ENCODE measurements at regions not wholly inside any gene's neighbourhood (a gene's known extent, or its start where the extent isn't known, plus 50 kb on each side); places are given as distances from the start of the nearest gene placed in this dataset.
"Not testable (repeated sequence)": the region's sequence is repeated elsewhere in the genome, so short reads cannot be mapped to it uniquely, and the experiment has no call there.

- intact Hi-C loops (cut with DNase I), result loop anchor here (1.0 kb wide), 1 partner anchor 14 kb away; no protein-coding TSS in a partner anchor
Measured at GRCh38 chr2:234378958-234379357, 117.9 kb downstream of the ARL4C start.

GRCh38 chr2:234378440-234378839, 118.4 kb downstream of the ARL4C start:
- intact Hi-C loops (cut with DNase I), result no loop called here
- ATAC-seq (peak; percentile 59), DNase-seq (ENCODE audit: low spot score) (no peak)

More at GRCh38 chr2:234378958-234379357, 117.9 kb downstream of the ARL4C start:
- not testable (repeated sequence) for ATAC-seq; DNase-seq (ENCODE audit: low spot score)

- intact Hi-C loops (cut with DNase I), result no loop called here
- ATAC-seq (peak; percentile 93), DNase-seq (ENCODE audit: low spot score) (no peak)
Measured at GRCh38 chr2:234377761-234378391, 119.0 kb downstream of the ARL4C start.

GRCh38 chr2:234376229-234376628, 120.7 kb downstream of the ARL4C start:
- no peak for DNase-seq (ENCODE audit: low spot score)
- ATAC-seq, result no peak
- intact Hi-C loops (cut with DNase I), result no loop called here

- no peak for ATAC-seq
- DNase-seq (ENCODE audit: low spot score), result no peak
- intact Hi-C loops (cut with DNase I), result no loop called here
Measured at GRCh38 chr2:234375176-234375880, 121.6 kb downstream of the ARL4C start.

GRCh38 chr2:234374736-234375135, 122.1 kb downstream of the ARL4C start:
- ATAC-seq (no peak), DNase-seq (ENCODE audit: low spot score) (no peak)
- intact Hi-C loops (cut with DNase I), result no loop called here

- DNase-seq (ENCODE audit: low spot score) (no peak), ATAC-seq (no peak)
- intact Hi-C loops (cut with DNase I), result no loop called here
Measured at GRCh38 chr2:234374150-234374508, 122.8 kb downstream of the ARL4C start.

GRCh38 chr2:234373481-234374149, 123.3 kb downstream of the ARL4C start:
- intact Hi-C loops (cut with DNase I), result no loop called here

GRCh38 chr2:234373060-234373459, 123.8 kb downstream of the ARL4C start:
- no peak for DNase-seq (ENCODE audit: low spot score)
- no peak for ATAC-seq
- intact Hi-C loops (cut with DNase I), result no loop called here

More at GRCh38 chr2:234373481-234374149, 123.3 kb downstream of the ARL4C start:
- DNase-seq (ENCODE audit: low spot score), result no peak
- no peak for ATAC-seq

- no peak for DNase-seq (ENCODE audit: low spot score)
- intact Hi-C loops (cut with DNase I), result no loop called here
- ATAC-seq, result no peak
Measured at GRCh38 chr2:234372506-234372905, 124.4 kb downstream of the ARL4C start.

GRCh38 chr2:234368861-234369261, 128.0 kb downstream of the ARL4C start:
- ATAC-seq, result peak; percentile 85

GRCh38 chr2:234366891-234367290, 130.0 kb downstream of the ARL4C start:
- DNase-seq (ENCODE audit: low spot score) (no peak), ATAC-seq (peak; percentile 89)
- intact Hi-C loops (cut with DNase I), result loop anchor here (10.0 kb wide), 1 partner anchor 818 kb away; no protein-coding TSS in a partner anchor

More at GRCh38 chr2:234368861-234369261, 128.0 kb downstream of the ARL4C start:
- DNase-seq (ENCODE audit: low spot score), result no peak
- intact Hi-C loops (cut with DNase I), result loop anchor here (10.0 kb wide), 1 partner anchor 816 kb away; no protein-coding TSS in a partner anchor

GRCh38 chr2:234364661-234365060, 132.2 kb downstream of the ARL4C start:
- ATAC-seq (no peak), DNase-seq (ENCODE audit: low spot score) (no peak)
- intact Hi-C loops (cut with DNase I), result loop anchor here (10.0 kb wide), 1 partner anchor 820 kb away; no protein-coding TSS in a partner anchor

GRCh38 chr2:234363647-234364294, 133.1 kb downstream of the ARL4C start:
- DNase-seq (ENCODE audit: low spot score) (no peak), ATAC-seq (no peak)
- intact Hi-C loops (cut with DNase I), result loop anchor here (10.0 kb wide), 1 partner anchor 821 kb away; no protein-coding TSS in a partner anchor

- peak; percentile 27 for ATAC-seq
- DNase-seq (ENCODE audit: low spot score), result no peak
- intact Hi-C loops (cut with DNase I), result loop anchor here (10.0 kb wide), 1 partner anchor 822 kb away; no protein-coding TSS in a partner anchor
Measured at GRCh38 chr2:234363011-234363487, 133.8 kb downstream of the ARL4C start.

- not testable (repeated sequence) for ATAC-seq; DNase-seq (ENCODE audit: low spot score)
- intact Hi-C loops (cut with DNase I), result loop anchor here (10.0 kb wide), 1 partner anchor 824 kb away; no protein-coding TSS in a partner anchor
Measured at GRCh38 chr2:234360313-234360975, 136.4 kb downstream of the ARL4C start.

GRCh38 chr2:234357666-234358065, 139.2 kb downstream of the ARL4C start:
- no peak for ATAC-seq
- intact Hi-C loops (cut with DNase I), result no loop called here
- no peak for DNase-seq (ENCODE audit: low spot score)

GRCh38 chr2:234355808-234356365, 141.0 kb downstream of the ARL4C start:
- no peak for DNase-seq (ENCODE audit: low spot score)
- no peak for ATAC-seq
- intact Hi-C loops (cut with DNase I), result no loop called here

Measured in sciatic nerve (tissue), 2 donors.